Natural killer cell treated with Interleukin-12 subunit alpha and Interleukin-12 subunit beta and Interleukin-15 and Interleukin-18, amount 100 ng/mL, for 72 hours (primary cell): ENCODE measurements at regions not wholly inside any gene's neighbourhood (a gene's known extent, or its start where the extent isn't known, plus 50 kb on each side); places are given as distances from the start of the nearest gene placed in this dataset.
"Not testable (repeated sequence)": the region's sequence is repeated elsewhere in the genome, so short reads cannot be mapped to it uniquely, and the experiment has no call there.

Experiments used
- ATAC-seq, 2 donors: fragments of 150-1000 bp; cut with Tn5 transposase in 1 of 2; sonication (Bioruptor Pico), chemical (Tn5 transposase) in 1 of 2; 2 replicates each; pipeline ENCODE4 v1.10.0; 2021
- DNase-seq: peaks from one replicate; pipeline ENCODE4 v3.0.0; 2022; ENCODE audit warnings: low spot score
- H3K27ac Mint-ChIP-seq, 2 donors: 1 replicate in 1 of 2; 2 replicates in 1 of 2; pipeline ENCODE4 v1.8.0; 2022; ENCODE audit warnings: mixed read lengths in 2 of 2, mild to moderate bottlenecking in 1 of 2, moderate library complexity in 1 of 2
- H3K27me3 Mint-ChIP-seq, 2 donors: 1 replicate in 1 of 2; 2 replicates in 1 of 2; pipeline ENCODE4 v1.8.0; 2022; ENCODE audit warnings: mixed read lengths in 2 of 2
- H3K36me3 Mint-ChIP-seq: one replicate; pipeline ENCODE4 v1.8.0; 2022; ENCODE audit warnings: mixed read lengths
- H3K4me1 Mint-ChIP-seq, 2 donors: 1 replicate in 1 of 2; 2 replicates in 1 of 2; pipeline ENCODE4 v1.8.0; 2022; ENCODE audit warnings: low read depth in 2 of 2, mixed read lengths in 2 of 2, mild to moderate bottlenecking in 1 of 2
- H3K4me3 Mint-ChIP-seq: one replicate; pipeline ENCODE4 v1.8.0; 2022; ENCODE audit warnings: mixed read lengths
- H3K9me3 Mint-ChIP-seq: 2 replicates; pipeline ENCODE4 v1.8.0; 2022; ENCODE audit warnings: mixed read lengths

- ATAC-seq (no peak), DNase-seq (no peak)
- H3K27ac Mint-ChIP-seq, result peak overlapping the region; percentile 65 to 67
- H3K4me1 Mint-ChIP-seq, result peaks cover 22 to 28% of the 10 kb centered on the region in 2 donors
- peaks cover 3% of the 10 kb centered on the region for H3K9me3 Mint-ChIP-seq
- peaks cover 5% of the 10 kb centered on the region for H3K36me3 Mint-ChIP-seq
- peak overlapping the region; percentile 77 for H3K4me3 Mint-ChIP-seq
- H3K27me3 Mint-ChIP-seq, result peaks cover 0 to 7% of the 10 kb centered on the region in 2 donors
Measured at GRCh38 chrX:9278475-9279233, 186.2 kb upstream of the TBL1X start.

GRCh38 chrX:9279234-9279544, 185.7 kb upstream of the TBL1X start:
- H3K4me3 Mint-ChIP-seq, result peak overlapping the region; percentile 77
- H3K9me3 Mint-ChIP-seq, result no peaks in the 10 kb centered on the region
- peaks cover 0 to 7% of the 10 kb centered on the region in 2 donors for H3K27me3 Mint-ChIP-seq
- DNase-seq (no peak), ATAC-seq (peak in 1 of 2 donors; percentile 56)
- peaks cover 5% of the 10 kb centered on the region for H3K36me3 Mint-ChIP-seq
- H3K4me1 Mint-ChIP-seq, result peaks cover 24 to 28% of the 10 kb centered on the region in 2 donors
- peak overlapping the region; percentile 65 to 67 for H3K27ac Mint-ChIP-seq

GRCh38 chrX:9280831-9281230, 184.0 kb upstream of the TBL1X start:
- Mint-ChIP-seq H3K27ac (no peak overlapping the region), H3K36me3 (peaks cover 5% of the 10 kb centered on the region), H3K27me3 (peaks cover 0 to 7% of the 10 kb centered on the region in 2 donors), H3K4me1 (peaks cover 31 to 39% of the 10 kb centered on the region in 2 donors), H3K9me3 (no peaks in the 10 kb centered on the region), H3K4me3 (no peak overlapping the region)
- DNase-seq (no peak), ATAC-seq (no peak)

- Mint-ChIP-seq H3K9me3 (no peaks in the 10 kb centered on the region), H3K36me3 (peaks cover 5% of the 10 kb centered on the region), H3K4me3 (peak overlapping the region; percentile 26), H3K27ac (peak overlapping the region in 1 of 2 donors; percentile 28), H3K27me3 (peaks cover 0 to 7% of the 10 kb centered on the region in 2 donors), H3K4me1 (peaks cover 36 to 44% of the 10 kb centered on the region in 2 donors)
- no peak for DNase-seq
- ATAC-seq, result no peak
Measured at GRCh38 chrX:9282325-9282724, 182.5 kb upstream of the TBL1X start.

GRCh38 chrX:9285342-9285771, 179.5 kb upstream of the TBL1X start:
- H3K36me3 Mint-ChIP-seq, result no peaks in the 10 kb centered on the region
- peaks cover 27 to 31% of the 10 kb centered on the region in 2 donors for H3K4me1 Mint-ChIP-seq
- H3K4me3 Mint-ChIP-seq, result peak overlapping the region; percentile 71
- peak; percentile 85 to 93 for ATAC-seq
- peak; percentile 66 for DNase-seq
- no peaks in the 10 kb centered on the region for H3K27me3 Mint-ChIP-seq
- no peaks in the 10 kb centered on the region for H3K9me3 Mint-ChIP-seq
- peak overlapping the region; percentile 50 to 75 for H3K27ac Mint-ChIP-seq

GRCh38 chrX:9286234-9286633, 178.6 kb upstream of the TBL1X start:
- Mint-ChIP-seq H3K27ac (peak overlapping the region; percentile 50 to 75), H3K9me3 (no peaks in the 10 kb centered on the region), H3K36me3 (no peaks in the 10 kb centered on the region), H3K4me1 (peaks cover 27 to 31% of the 10 kb centered on the region in 2 donors), H3K4me3 (peak overlapping the region; percentile 71), H3K27me3 (peaks cover 0 to 8% of the 10 kb centered on the region in 2 donors)
- ATAC-seq (no peak), DNase-seq (no peak)

- H3K27me3 Mint-ChIP-seq, result peaks cover 0 to 30% of the 10 kb centered on the region in 2 donors
- no peak for ATAC-seq
- H3K36me3 Mint-ChIP-seq, result no peaks in the 10 kb centered on the region
- no peaks in the 10 kb centered on the region for H3K9me3 Mint-ChIP-seq
- no peak overlapping the region for H3K27ac Mint-ChIP-seq
- peaks cover 0 to 2% of the 10 kb centered on the region in 2 donors for H3K4me1 Mint-ChIP-seq
- H3K4me3 Mint-ChIP-seq, result no peak overlapping the region
- DNase-seq, result no peak
Measured at GRCh38 chrX:9291629-9292028, 173.2 kb upstream of the TBL1X start.

GRCh38 chrX:9293051-9293496, 171.8 kb upstream of the TBL1X start:
- Mint-ChIP-seq H3K4me1 (peaks cover 0 to 2% of the 10 kb centered on the region in 2 donors), H3K27ac (no peak overlapping the region), H3K4me3 (no peak overlapping the region), H3K27me3 (peaks cover 0 to 30% of the 10 kb centered on the region in 2 donors), H3K36me3 (no peaks in the 10 kb centered on the region), H3K9me3 (no peaks in the 10 kb centered on the region)
- no peak for ATAC-seq
- no peak for DNase-seq

- ATAC-seq (no peak), DNase-seq (no peak)
- no peaks in the 10 kb centered on the region for H3K36me3 Mint-ChIP-seq
- no peak overlapping the region for H3K27ac Mint-ChIP-seq
- peaks cover 0 to 2% of the 10 kb centered on the region in 2 donors for H3K4me1 Mint-ChIP-seq
- H3K4me3 Mint-ChIP-seq, result no peak overlapping the region
- H3K27me3 Mint-ChIP-seq, result peaks cover 0 to 30% of the 10 kb centered on the region in 2 donors
- H3K9me3 Mint-ChIP-seq, result no peaks in the 10 kb centered on the region
Measured at GRCh38 chrX:9293903-9294302, 171.0 kb upstream of the TBL1X start.

GRCh38 chrX:9295551-9295950, 169.3 kb upstream of the TBL1X start:
- DNase-seq (no peak), ATAC-seq (no peak)
- Mint-ChIP-seq H3K4me3 (no peak overlapping the region), H3K27ac (no peak overlapping the region), H3K36me3 (no peaks in the 10 kb centered on the region), H3K4me1 (peaks cover 0 to 2% of the 10 kb centered on the region in 2 donors), H3K27me3 (peaks cover 0 to 28% of the 10 kb centered on the region in 2 donors), H3K9me3 (no peaks in the 10 kb centered on the region)

- Mint-ChIP-seq H3K4me1 (no peaks in the 10 kb centered on the region), H3K36me3 (peaks cover 4% of the 10 kb centered on the region), H3K27ac (no peak overlapping the region), H3K27me3 (peaks cover 0 to 20% of the 10 kb centered on the region in 2 donors), H3K4me3 (no peak overlapping the region), H3K9me3 (no peaks in the 10 kb centered on the region)
- DNase-seq (no peak), ATAC-seq (no peak)
Measured at GRCh38 chrX:9298221-9298620, 166.6 kb upstream of the TBL1X start.

GRCh38 chrX:9299681-9300080, 165.2 kb upstream of the TBL1X start:
- not testable (repeated sequence) for H3K4me3 Mint-ChIP-seq, DNase-seq, ATAC-seq, H3K36me3 Mint-ChIP-seq, H3K27ac Mint-ChIP-seq, H3K9me3 Mint-ChIP-seq, H3K4me1 Mint-ChIP-seq
- H3K27me3 Mint-ChIP-seq, result peaks cover 0 to 16% of the 10 kb centered on the region in 2 donors

GRCh38 chrX:9301836-9302235, 163.0 kb upstream of the TBL1X start:
- H3K36me3 Mint-ChIP-seq, result peaks cover 4% of the 10 kb centered on the region
- H3K9me3 Mint-ChIP-seq, result no peaks in the 10 kb centered on the region
- H3K4me3 Mint-ChIP-seq, result no peak overlapping the region
- no peak for ATAC-seq
- peaks cover 0 to 10% of the 10 kb centered on the region in 2 donors for H3K27me3 Mint-ChIP-seq
- H3K4me1 Mint-ChIP-seq, result no peaks in the 10 kb centered on the region
- no peak for DNase-seq
- H3K27ac Mint-ChIP-seq, result no peak overlapping the region

GRCh38 chrX:9302381-9302780, 162.5 kb upstream of the TBL1X start:
- ATAC-seq (no peak), DNase-seq (no peak)
- H3K36me3 Mint-ChIP-seq, result peaks cover 4% of the 10 kb centered on the region
- no peaks in the 10 kb centered on the region for H3K9me3 Mint-ChIP-seq
- H3K4me3 Mint-ChIP-seq, result no peak overlapping the region
- no peaks in the 10 kb centered on the region for H3K4me1 Mint-ChIP-seq
- H3K27me3 Mint-ChIP-seq, result peaks cover 0 to 10% of the 10 kb centered on the region in 2 donors
- no peak overlapping the region for H3K27ac Mint-ChIP-seq
